Gastroesophageal sphincter (tissue), 3 donors: ENCODE measurements at regions not wholly inside any gene's neighbourhood (a gene's known extent, or its start where the extent isn't known, plus 50 kb on each side); places are given as distances from the start of the nearest gene placed in this dataset.

Experiments
- CTCF ChIP-seq, 4 experiments: fragments of 200-600 bp in 2 of 4; fragments of 450-650 bp in 2 of 4; sonication (generic) in 1 of 4; IDR thresholded peaks; one replicate each; pipeline ENCODE4 v1.5.1; 2017 to 2019; ENCODE audit warnings: antibody characterized with exemption in 4 of 4, mild to moderate bottlenecking in 2 of 4, moderate library complexity in 2 of 4
- POLR2AphosphoS5 ChIP-seq: sonication (generic); formaldehyde crosslinking; IDR thresholded peaks from one replicate; pipeline ENCODE4 v1.6.1; 2017; ENCODE audit warnings: antibody characterized with exemption

- no peak for TF ChIP-seq POLR2AphosphoS5
- TF ChIP-seq CTCF (IDR thresholded peaks at IDR 0.05): no peak
These were observed 186.0 kb upstream of the HDAC4 start for GRCh38 chr2:239586651-239587310.
